ENCODE measurements at regions not wholly inside any gene's neighbourhood (a gene's known extent, or its start where the extent isn't known, plus 50 kb on each side); places are given as distances from the start of the nearest gene placed in this dataset.
"Not testable (repeated sequence)": the region's sequence is repeated elsewhere in the genome, so short reads cannot be mapped to it uniquely, and the experiment has no call there.

GRCh38 chr10:37727491-37728352 lies 129.7 kb downstream of the ZNF248 start:
- Histone ChIP-seq H3K9me3 (replicated peaks; ENCODE audit: insufficient read depth, low read length) (no peaks in the 10 kb centered on the region), H3K79me2 (ENCODE audit: low read length) (no peaks in the 10 kb centered on the region), H3K4me3 (ENCODE audit: low read length) (no peak overlapping the region), H3K4me1 (ENCODE audit: low read length) (no peaks in the 10 kb centered on the region), H3K9ac (ENCODE audit: low read length) (no peak overlapping the region), H3K27me3 (replicated peaks; ENCODE audit: insufficient read depth, low read length) (no peaks in the 10 kb centered on the region), H3K4me2 (ENCODE audit: low read depth, low read length) (no peak overlapping the region), H2AFZ (ENCODE audit: low read length) (no peak overlapping the region), H3K9me2 (replicated peaks; ENCODE audit: insufficient read depth, low read length) (no peaks in the 10 kb centered on the region), H3F3A (ENCODE audit: insufficient read depth, low read length) (no peaks in the 10 kb centered on the region), H3K36me3 (replicated peaks; ENCODE audit: insufficient read depth, low read length) (no peaks in the 10 kb centered on the region), H3K27ac (ENCODE audit: low read length) (no peak overlapping the region), H4K20me1 (ENCODE audit: insufficient read depth, low read length) (no peaks in the 10 kb centered on the region)
- no peak for TF ChIP-seq CTCF (IDR thresholded peaks at IDR 0.05; ENCODE audit: low read length)
- no peak for TF ChIP-seq EZH2phosphoT487 (IDR thresholded peaks at IDR 0.05; ENCODE audit: low read length)
- DNase-seq, result no peak

DNA sequence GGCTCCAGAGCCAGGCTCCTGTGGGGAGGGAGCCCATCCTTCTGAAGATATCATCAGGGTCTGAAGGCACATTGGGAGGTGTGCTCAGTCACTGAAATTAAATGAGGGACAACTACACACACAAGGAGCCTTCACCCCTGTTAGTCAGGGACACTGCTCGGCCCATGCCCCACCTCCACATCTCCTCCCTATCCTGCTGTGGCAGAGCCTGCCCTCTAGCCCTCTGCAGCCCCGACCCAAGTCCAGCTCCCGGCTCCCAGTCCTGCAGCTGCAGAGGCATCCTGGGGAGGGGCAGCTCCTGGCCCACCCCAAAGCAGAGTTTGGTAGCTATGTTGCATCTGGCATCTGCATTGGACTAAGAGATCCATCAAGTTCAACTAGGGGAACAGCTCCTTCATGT lies 136.3 kb downstream of the ZNF248 start:
- H3K27ac ChIP-seq (ENCODE audit: low read length), result no peak overlapping the region
- no peak overlapping the region for H3K4me2 ChIP-seq (ENCODE audit: low read depth, low read length)
- H3K9ac ChIP-seq (ENCODE audit: low read length), result no peak overlapping the region
- H4K20me1 ChIP-seq (ENCODE audit: insufficient read depth, low read length), result no peaks in the 10 kb centered on the region
- no peak overlapping the region for H2AFZ ChIP-seq (ENCODE audit: low read length)
- TF ChIP-seq EZH2 (optimal IDR thresholded peaks at IDR 0.05; ENCODE audit: low read depth, low read length), result no peak
- no peak for TF ChIP-seq CTCF (IDR thresholded peaks at IDR 0.05; ENCODE audit: low read length)
- no peak for TF ChIP-seq EZH2phosphoT487 (IDR thresholded peaks at IDR 0.05; ENCODE audit: low read length)
- no peaks in the 10 kb centered on the region for H3K27me3 ChIP-seq (replicated peaks; ENCODE audit: insufficient read depth, low read length)
- no peaks in the 10 kb centered on the region for H3K79me2 ChIP-seq (ENCODE audit: low read length)
- H3K9me3 ChIP-seq (replicated peaks; ENCODE audit: insufficient read depth, low read length), result no peaks in the 10 kb centered on the region
- no peaks in the 10 kb centered on the region for H3K36me3 ChIP-seq (replicated peaks; ENCODE audit: insufficient read depth, low read length)
- H3K4me1 ChIP-seq (ENCODE audit: low read length), result no peaks in the 10 kb centered on the region
- no peak overlapping the region for H3K4me3 ChIP-seq (ENCODE audit: low read length)
- no peak for DNase-seq
- no peaks in the 10 kb centered on the region for H3F3A ChIP-seq (ENCODE audit: insufficient read depth, low read length)
- H3K9me2 ChIP-seq (replicated peaks; ENCODE audit: insufficient read depth, low read length), result no peaks in the 10 kb centered on the region

DNA sequence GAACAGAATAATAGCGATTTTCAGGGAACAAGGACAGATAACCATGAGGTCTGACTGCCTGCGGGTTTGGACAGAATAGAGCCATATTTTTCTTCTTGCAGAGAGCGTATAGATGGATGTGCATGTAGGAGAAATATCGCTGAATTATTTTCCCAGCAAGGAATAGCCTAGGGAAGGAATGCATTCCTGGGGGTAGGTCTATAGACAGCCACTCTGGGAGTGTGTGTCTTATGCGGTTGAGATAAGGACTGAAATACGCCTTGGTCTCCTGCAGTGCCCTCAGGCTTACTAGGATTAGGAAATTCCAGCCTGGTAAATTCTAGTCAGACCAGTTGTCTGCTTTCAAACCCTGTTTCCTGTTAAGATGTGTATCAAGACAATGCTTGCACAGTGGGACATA lies 139.3 kb downstream of the ZNF248 start:
- not testable (repeated sequence) for H3K36me3 ChIP-seq (replicated peaks; ENCODE audit: insufficient read depth, low read length); H3K27ac ChIP-seq (ENCODE audit: low read length); H3K4me1 ChIP-seq (ENCODE audit: low read length); H3K9ac ChIP-seq (ENCODE audit: low read length); H3K27me3 ChIP-seq (replicated peaks; ENCODE audit: insufficient read depth, low read length); H3K9me3 ChIP-seq (replicated peaks; ENCODE audit: insufficient read depth, low read length); H3K79me2 ChIP-seq (ENCODE audit: low read length); H3F3A ChIP-seq (ENCODE audit: insufficient read depth, low read length); H2AFZ ChIP-seq (ENCODE audit: low read length); H3K4me2 ChIP-seq (ENCODE audit: low read depth, low read length); H3K4me3 ChIP-seq (ENCODE audit: low read length); DNase-seq; H3K9me2 ChIP-seq (replicated peaks; ENCODE audit: insufficient read depth, low read length); H4K20me1 ChIP-seq (ENCODE audit: insufficient read depth, low read length)

DNA sequence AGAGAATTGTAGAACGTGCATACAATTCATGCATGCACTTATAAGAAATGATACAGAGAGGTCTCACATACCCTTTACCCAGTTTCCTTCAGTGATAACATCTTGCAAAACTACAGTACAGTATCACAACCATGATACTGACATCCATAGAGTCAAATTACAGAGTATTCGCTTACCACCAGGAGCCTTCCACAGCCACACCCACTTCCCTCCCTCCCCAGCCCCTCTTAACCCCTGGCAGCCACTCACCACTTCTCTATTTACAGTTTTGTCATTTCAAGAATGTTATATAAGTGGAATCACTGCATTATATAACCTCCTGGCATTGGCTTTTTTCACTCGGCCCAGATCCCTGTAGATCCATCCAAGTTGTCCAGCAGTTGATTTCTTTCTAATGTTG lies 143.8 kb downstream of the ZNF248 start:
- no peak overlapping the region for H3K4me3 ChIP-seq (ENCODE audit: low read length)
- DNase-seq, result no peak
- no peaks in the 10 kb centered on the region for H3K79me2 ChIP-seq (ENCODE audit: low read length)
- no peaks in the 10 kb centered on the region for H4K20me1 ChIP-seq (ENCODE audit: insufficient read depth, low read length)
- no peak overlapping the region for H3K9ac ChIP-seq (ENCODE audit: low read length)
- H3K4me2 ChIP-seq (ENCODE audit: low read depth, low read length), result no peak overlapping the region
- H3F3A ChIP-seq (ENCODE audit: insufficient read depth, low read length), result no peaks in the 10 kb centered on the region
- H3K27me3 ChIP-seq (replicated peaks; ENCODE audit: insufficient read depth, low read length), result no peaks in the 10 kb centered on the region
- TF ChIP-seq EZH2phosphoT487 (IDR thresholded peaks at IDR 0.05; ENCODE audit: low read length) (no peak), EZH2 (optimal IDR thresholded peaks at IDR 0.05; ENCODE audit: low read depth, low read length) (no peak), CTCF (IDR thresholded peaks at IDR 0.05; ENCODE audit: low read length) (no peak)
- no peak overlapping the region for H3K27ac ChIP-seq (ENCODE audit: low read length)
- H3K9me2 ChIP-seq (replicated peaks; ENCODE audit: insufficient read depth, low read length), result no peaks in the 10 kb centered on the region
- no peaks in the 10 kb centered on the region for H3K9me3 ChIP-seq (replicated peaks; ENCODE audit: insufficient read depth, low read length)
- no peaks in the 10 kb centered on the region for H3K36me3 ChIP-seq (replicated peaks; ENCODE audit: insufficient read depth, low read length)
- no peak overlapping the region for H2AFZ ChIP-seq (ENCODE audit: low read length)
- no peaks in the 10 kb centered on the region for H3K4me1 ChIP-seq (ENCODE audit: low read length)

Data from MM.1S (cell line).